Gastrocnemius medialis (tissue), 4 donors: ENCODE measurements at regions not wholly inside any gene's neighbourhood (a gene's known extent, or its start where the extent isn't known, plus 50 kb on each side); places are given as distances from the start of the nearest gene placed in this dataset.

ENCODE experiments used
- ATAC-seq, 2 donors: fragments of 150-250 bp; one replicate each; pipeline ENCODE4 v1.9.1; 2016
- DNase-seq, 2 donors: peaks; one replicate each; pipeline ENCODE4 v3.0.0-alpha.2; 2019
- H3K27ac ChIP-seq, 4 donors: fragments of 200-600 bp; sonication (generic); 1 replicate in 1 of 4; 2 replicates in 3 of 4; pipeline ENCODE4 v1.5.1; 2016 to 2018; ENCODE audit warnings: mild to moderate bottlenecking in 2 of 4, moderate library complexity in 1 of 4
- H3K27me3 ChIP-seq, 3 donors: fragments of 200-600 bp; sonication (generic) in 2 of 3; 1 replicate in 1 of 3; 2 replicates in 2 of 3; pipeline versions ENCODE4 v1.5.1 to v1.6.0; 2016 to 2019; ENCODE audit warnings: mild to moderate bottlenecking in 1 of 3, moderate library complexity in 1 of 3
- H3K36me3 ChIP-seq, 2 donors: fragments of 200-600 bp; sonication (generic) in 1 of 2; one replicate each; pipeline ENCODE4 v1.5.1; 2017 to 2018
- H3K4me1 ChIP-seq, 2 donors: fragments of 200-600 bp; sonication (generic) in 1 of 2; one replicate each; pipeline ENCODE4 v1.5.1; 2016 to 2017; ENCODE audit warnings: mild to moderate bottlenecking in 2 of 2
- H3K4me3 ChIP-seq, 4 donors: fragments of 200-600 bp; sonication (generic) in 3 of 4; 1 replicate in 1 of 4; 2 replicates in 3 of 4; pipeline ENCODE4 v1.5.1; 2016 to 2019; ENCODE audit warnings: mild to moderate bottlenecking in 2 of 4
- H3K9me3 ChIP-seq, 3 donors: fragments of 200-600 bp; sonication (generic) in 2 of 3; 1 replicate in 1 of 3; 2 replicates in 2 of 3; pipeline ENCODE4 v1.5.1; 2016 to 2019
- POLR2A ChIP-seq, 2 donors: fragments of 450-650 bp; IDR thresholded peaks; one replicate each; pipeline ENCODE4 v1.6.1; 2017; ENCODE audit warnings: antibody characterized with exemption in 2 of 2, mild to moderate bottlenecking in 2 of 2, moderate library complexity in 2 of 2
- in situ Hi-C, 4 donors: fragments of 200-750 bp; cut with MboI; loops; one replicate each; pipeline versions ENCODE4 v1.15.0 to v1.8.0; 2017; ENCODE audit warnings: low sequenced_read_pairs in 4 of 4
- intact Hi-C: fragments of 100-400 bp; cut with DNase I; formaldehyde crosslinking; loops from one replicate; pipeline ENCODE4 v1.15.1; 2023; ENCODE audit warnings: low total_unique reads
- TF ChIP-seq, protein P1 (sequence below), 5 experiments: fragments of 450-650 bp in 3 of 5; fragments of 200-600 bp in 2 of 5; sonication (generic) in 2 of 5; IDR thresholded peaks in 4 of 5; conservative IDR thresholded peaks in 1 of 5; 1 replicate in 4 of 5; 2 replicates in 1 of 5; pipeline ENCODE4 v1.5.1; 2016 to 2019; ENCODE audit warnings: antibody characterized with exemption in 5 of 5, mild to moderate bottlenecking in 3 of 5, moderate library complexity in 3 of 5

DNA sequence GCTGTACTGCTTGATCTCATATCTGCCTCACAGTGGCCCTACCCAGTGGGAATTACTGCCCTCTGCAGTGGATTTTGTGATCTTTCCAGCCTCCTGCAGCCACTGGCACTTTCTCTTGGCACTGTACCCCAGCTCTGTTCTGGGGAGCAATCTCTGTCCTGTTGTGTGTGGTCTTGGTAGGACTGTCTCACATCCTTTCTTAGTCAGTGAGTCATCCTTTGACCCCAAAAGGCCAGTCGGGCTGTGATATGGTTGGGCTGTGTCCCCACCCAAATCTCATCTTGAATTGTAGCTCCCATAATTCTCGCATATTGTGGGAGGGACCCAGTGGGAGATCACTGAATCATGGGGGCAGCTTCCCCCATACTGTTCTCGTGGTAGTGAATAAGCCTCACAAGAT is 133.3 kb upstream of the TPM1 start:
- H3K27ac ChIP-seq: no peak overlapping the region
- intact Hi-C loops: no loop called here
- no peaks in the 10 kb centered on the region for H3K36me3 ChIP-seq
- DNase-seq (no peak), ATAC-seq (no peak)
- TF ChIP-seq, protein P1, sequence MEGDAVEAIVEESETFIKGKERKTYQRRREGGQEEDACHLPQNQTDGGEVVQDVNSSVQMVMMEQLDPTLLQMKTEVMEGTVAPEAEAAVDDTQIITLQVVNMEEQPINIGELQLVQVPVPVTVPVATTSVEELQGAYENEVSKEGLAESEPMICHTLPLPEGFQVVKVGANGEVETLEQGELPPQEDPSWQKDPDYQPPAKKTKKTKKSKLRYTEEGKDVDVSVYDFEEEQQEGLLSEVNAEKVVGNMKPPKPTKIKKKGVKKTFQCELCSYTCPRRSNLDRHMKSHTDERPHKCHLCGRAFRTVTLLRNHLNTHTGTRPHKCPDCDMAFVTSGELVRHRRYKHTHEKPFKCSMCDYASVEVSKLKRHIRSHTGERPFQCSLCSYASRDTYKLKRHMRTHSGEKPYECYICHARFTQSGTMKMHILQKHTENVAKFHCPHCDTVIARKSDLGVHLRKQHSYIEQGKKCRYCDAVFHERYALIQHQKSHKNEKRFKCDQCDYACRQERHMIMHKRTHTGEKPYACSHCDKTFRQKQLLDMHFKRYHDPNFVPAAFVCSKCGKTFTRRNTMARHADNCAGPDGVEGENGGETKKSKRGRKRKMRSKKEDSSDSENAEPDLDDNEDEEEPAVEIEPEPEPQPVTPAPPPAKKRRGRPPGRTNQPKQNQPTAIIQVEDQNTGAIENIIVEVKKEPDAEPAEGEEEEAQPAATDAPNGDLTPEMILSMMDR (IDR thresholded peaks at IDR 0.05 in 4 of 5, conservative IDR thresholded peaks at IDR 0.05 in 1 of 5): no peak
- TF ChIP-seq POLR2A (IDR thresholded peaks at IDR 0.05): no peak
- H3K4me1 ChIP-seq: peaks cover 4 to 8% of the 10 kb centered on the region in 2 donors
- in situ Hi-C loops: no loop called here
- H3K4me3 ChIP-seq: no peak overlapping the region
- no peaks in the 10 kb centered on the region for H3K27me3 ChIP-seq
- H3K9me3 ChIP-seq: no peaks in the 10 kb centered on the region

DNA sequence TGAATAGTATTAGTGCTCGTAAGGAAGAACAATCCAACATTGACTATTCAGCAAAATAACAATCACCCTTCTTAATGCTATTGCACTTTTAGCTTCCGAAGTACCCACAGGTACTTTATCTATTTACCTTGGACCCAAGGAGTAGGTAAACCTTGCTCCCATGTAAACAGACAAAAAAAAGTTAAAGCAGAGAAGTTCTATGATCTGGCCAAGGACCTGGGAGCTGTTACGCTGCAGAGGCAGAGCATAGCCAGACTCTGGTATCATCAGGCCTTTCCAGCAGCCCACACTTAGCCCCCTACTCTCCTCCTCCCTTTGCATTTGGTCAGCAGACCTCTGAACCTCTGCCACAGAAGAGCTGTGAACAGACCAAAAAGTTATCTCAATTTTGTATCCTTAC is 130.3 kb upstream of the TPM1 start:
- no peaks in the 10 kb centered on the region for H3K36me3 ChIP-seq

DNA sequence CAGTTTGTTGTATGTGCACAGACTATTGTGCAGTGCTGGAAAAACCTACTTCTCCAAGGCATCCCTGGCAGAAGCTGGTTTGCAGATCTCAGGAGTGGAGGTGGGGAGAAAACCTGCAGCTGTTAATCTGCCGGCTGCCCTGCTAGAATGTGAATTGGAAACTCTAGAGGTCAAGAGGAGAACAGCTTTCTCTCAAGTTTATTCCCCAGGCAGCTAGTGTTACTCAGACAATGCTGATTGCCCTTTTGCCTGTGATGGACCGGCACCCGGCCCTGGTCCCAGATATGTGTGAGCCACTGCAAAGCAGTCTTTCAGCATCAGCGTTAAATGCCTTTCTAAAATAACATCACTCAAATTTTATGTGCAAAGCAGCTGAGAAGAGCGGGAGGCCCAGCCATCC is 129.7 kb upstream of the TPM1 start:
- no peaks in the 10 kb centered on the region for H3K36me3 ChIP-seq
- H3K4me3 ChIP-seq: no peak overlapping the region
- no peak overlapping the region for H3K27ac ChIP-seq
- TF ChIP-seq, protein P1 (IDR thresholded peaks at IDR 0.05 in 4 of 5, conservative IDR thresholded peaks at IDR 0.05 in 1 of 5): no peak
- no peak for TF ChIP-seq POLR2A (IDR thresholded peaks at IDR 0.05)
- no peak for DNase-seq
- H3K4me1 ChIP-seq: peaks cover 4 to 8% of the 10 kb centered on the region in 2 donors
- no peak for ATAC-seq
- H3K27me3 ChIP-seq: no peaks in the 10 kb centered on the region
- in situ Hi-C loops: no loop called here
- intact Hi-C loops: no loop called here
- no peaks in the 10 kb centered on the region for H3K9me3 ChIP-seq

More for the DNA sequence above, 130.3 kb upstream of the TPM1 start:
- ATAC-seq: no peak
- Histone ChIP-seq H3K4me3 (no peak overlapping the region), H3K9me3 (no peaks in the 10 kb centered on the region), H3K4me1 (peaks cover 4 to 8% of the 10 kb centered on the region in 2 donors), H3K27ac (no peak overlapping the region), H3K27me3 (no peaks in the 10 kb centered on the region)
- intact Hi-C loops (no loop called here), in situ Hi-C loops (no loop called here)
- DNase-seq: no peak
- TF ChIP-seq, protein P1 (IDR thresholded peaks at IDR 0.05 in 4 of 5, conservative IDR thresholded peaks at IDR 0.05 in 1 of 5): no peak
- TF ChIP-seq POLR2A (IDR thresholded peaks at IDR 0.05): no peak

DNA sequence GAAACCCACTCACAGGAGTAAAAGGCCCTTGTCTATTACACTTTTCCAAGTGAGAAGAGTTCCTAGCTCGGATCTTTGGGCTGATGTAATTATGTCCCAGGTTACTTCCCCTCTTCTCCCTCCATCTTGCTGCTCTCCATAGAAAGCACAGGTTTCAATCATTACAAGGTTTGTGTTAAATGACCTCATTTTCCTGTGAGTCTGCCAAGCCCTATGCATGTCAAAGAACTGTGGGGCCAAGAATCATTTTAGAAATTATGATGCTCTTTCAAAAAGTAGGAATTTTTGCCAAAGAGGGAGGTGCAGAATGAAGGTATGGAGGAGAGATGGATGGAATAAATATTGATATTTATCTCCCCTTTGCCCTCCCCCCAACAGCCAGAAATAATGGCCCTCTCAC is 129.3 kb upstream of the TPM1 start:
- Histone ChIP-seq H3K4me1 (peaks cover 4 to 8% of the 10 kb centered on the region in 2 donors), H3K9me3 (no peaks in the 10 kb centered on the region), H3K36me3 (no peaks in the 10 kb centered on the region), H3K27me3 (no peaks in the 10 kb centered on the region), H3K4me3 (no peak overlapping the region), H3K27ac (no peak overlapping the region)
- in situ Hi-C loops (no loop called here), intact Hi-C loops (no loop called here)
- TF ChIP-seq, protein P1 (IDR thresholded peaks at IDR 0.05 in 4 of 5, conservative IDR thresholded peaks at IDR 0.05 in 1 of 5): no peak
- no peak for TF ChIP-seq POLR2A (IDR thresholded peaks at IDR 0.05)
- no peak for DNase-seq
- ATAC-seq: no peak

DNA sequence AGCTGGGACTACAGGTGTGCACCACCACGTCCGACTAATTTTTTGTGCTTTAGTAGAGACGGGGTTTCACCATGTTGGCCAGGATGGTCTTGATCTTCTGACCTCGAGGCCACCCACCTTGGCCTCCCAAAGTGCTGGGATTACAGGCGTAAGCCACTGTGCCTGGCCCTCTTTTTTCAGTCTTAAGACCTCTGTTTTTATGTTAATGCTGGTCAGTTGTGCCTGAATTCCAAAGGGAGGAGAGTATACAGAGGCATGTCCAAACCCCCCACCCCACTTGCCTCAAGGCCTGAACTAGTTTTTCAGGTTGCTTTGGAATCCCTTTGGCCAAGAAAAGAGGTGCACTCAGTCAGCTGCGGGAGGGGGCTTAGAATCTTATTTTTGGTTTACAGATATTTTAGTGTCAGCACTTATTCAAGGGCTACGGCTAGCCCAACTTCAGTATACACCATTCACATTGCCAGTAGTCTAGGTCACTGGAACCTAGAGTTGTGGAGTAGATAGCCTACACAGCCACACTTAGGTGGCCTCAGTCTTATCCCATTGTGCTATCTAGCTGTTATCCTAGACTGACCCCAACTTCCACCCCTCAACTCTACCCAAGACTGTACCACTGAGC is 128.0 kb upstream of the TPM1 start:
- Histone ChIP-seq H3K27me3 (no peaks in the 10 kb centered on the region), H3K27ac (no peak overlapping the region), H3K4me1 (peaks cover 4 to 8% of the 10 kb centered on the region in 2 donors), H3K9me3 (no peaks in the 10 kb centered on the region), H3K36me3 (no peaks in the 10 kb centered on the region), H3K4me3 (no peak overlapping the region)
- in situ Hi-C loops (no loop called here), intact Hi-C loops (no loop called here)
- DNase-seq: no peak
- TF ChIP-seq, protein P1 (IDR thresholded peaks at IDR 0.05 in 4 of 5, conservative IDR thresholded peaks at IDR 0.05 in 1 of 5): no peak
- TF ChIP-seq POLR2A (IDR thresholded peaks at IDR 0.05): no peak
- ATAC-seq: no peak
